ENCODE measurements at regions not wholly inside any gene's neighbourhood (a gene's known extent, or its start where the extent isn't known, plus 50 kb on each side); places are given as distances from the start of the nearest gene placed in this dataset.

- TF ChIP-seq, protein P1, sequence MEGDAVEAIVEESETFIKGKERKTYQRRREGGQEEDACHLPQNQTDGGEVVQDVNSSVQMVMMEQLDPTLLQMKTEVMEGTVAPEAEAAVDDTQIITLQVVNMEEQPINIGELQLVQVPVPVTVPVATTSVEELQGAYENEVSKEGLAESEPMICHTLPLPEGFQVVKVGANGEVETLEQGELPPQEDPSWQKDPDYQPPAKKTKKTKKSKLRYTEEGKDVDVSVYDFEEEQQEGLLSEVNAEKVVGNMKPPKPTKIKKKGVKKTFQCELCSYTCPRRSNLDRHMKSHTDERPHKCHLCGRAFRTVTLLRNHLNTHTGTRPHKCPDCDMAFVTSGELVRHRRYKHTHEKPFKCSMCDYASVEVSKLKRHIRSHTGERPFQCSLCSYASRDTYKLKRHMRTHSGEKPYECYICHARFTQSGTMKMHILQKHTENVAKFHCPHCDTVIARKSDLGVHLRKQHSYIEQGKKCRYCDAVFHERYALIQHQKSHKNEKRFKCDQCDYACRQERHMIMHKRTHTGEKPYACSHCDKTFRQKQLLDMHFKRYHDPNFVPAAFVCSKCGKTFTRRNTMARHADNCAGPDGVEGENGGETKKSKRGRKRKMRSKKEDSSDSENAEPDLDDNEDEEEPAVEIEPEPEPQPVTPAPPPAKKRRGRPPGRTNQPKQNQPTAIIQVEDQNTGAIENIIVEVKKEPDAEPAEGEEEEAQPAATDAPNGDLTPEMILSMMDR (IDR thresholded peaks at IDR 0.05; ENCODE audit: low read depth, low read length): no peak
- TF ChIP-seq POLR2A (IDR thresholded peaks at IDR 0.05; ENCODE audit: extremely low read depth, insufficient read length) (no peak), MYC (IDR thresholded peaks at IDR 0.05; ENCODE audit: low read depth, low read length) (no peak), MAX (IDR thresholded peaks at IDR 0.05; ENCODE audit: low read depth, low read length) (no peak)
Observed at GRCh38 chr9:80504601-80505230, 933.0 kb downstream of the TLE4 start.
